ENCODE measurements at regions not wholly inside any gene's neighbourhood (a gene's known extent, or its start where the extent isn't known, plus 50 kb on each side); places are given as distances from the start of the nearest gene placed in this dataset.
"Not testable (repeated sequence)": the region's sequence is repeated elsewhere in the genome, so short reads cannot be mapped to it uniquely, and the experiment has no call there.

GRCh38 chr14:83632375-83632774, 1897.6 kb upstream of the FLRT2 start:
- no peak for DNase-seq

- no peak for DNase-seq
Observed at GRCh38 chr14:83638748-83639504, 1891.0 kb upstream of the FLRT2 start.

DNA sequence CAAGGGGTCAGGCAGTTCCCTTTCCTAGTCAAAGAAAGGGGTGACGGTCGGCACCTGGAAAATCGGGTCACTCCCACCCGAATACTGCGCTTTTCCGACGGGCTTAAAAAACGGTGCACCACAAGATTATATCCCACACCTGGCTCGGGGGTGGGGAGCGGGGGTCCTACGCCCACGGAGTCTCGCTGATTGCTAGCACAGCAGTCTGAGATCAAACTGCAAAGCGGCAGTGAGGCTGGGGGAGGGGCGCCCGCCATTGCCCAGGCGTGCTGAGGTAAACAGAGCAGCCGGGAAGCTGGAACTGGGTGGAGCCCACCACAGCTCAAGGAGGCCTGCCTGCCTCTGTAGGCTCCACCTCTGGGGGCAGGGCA, 1890.5 kb upstream of the FLRT2 start:
- not testable (repeated sequence) for DNase-seq

GRCh38 chr14:83646228-83646627, 1883.7 kb upstream of the FLRT2 start:
- DNase-seq = no peak

GRCh38 chr14:83660597-83660996, 1869.3 kb upstream of the FLRT2 start:
- no peak for DNase-seq

DNA sequence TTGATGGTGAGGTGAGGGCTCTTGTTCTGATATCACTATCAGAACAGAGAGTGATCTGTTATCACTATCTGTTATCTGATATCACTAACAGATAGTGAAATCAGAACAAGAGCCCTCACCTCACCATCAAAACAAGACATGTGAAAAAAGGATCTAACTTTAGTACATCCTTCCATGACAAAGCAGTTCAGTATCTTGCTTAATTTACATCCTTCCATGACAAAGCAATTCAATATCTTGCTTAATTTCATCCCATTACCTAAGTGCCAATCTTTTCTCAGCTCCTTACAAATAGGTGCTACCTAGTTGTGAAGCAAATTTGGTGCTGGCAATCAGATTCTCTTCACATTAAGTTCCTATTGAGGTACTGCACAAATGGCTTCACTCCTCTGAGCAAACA, 1865.6 kb upstream of the FLRT2 start:
- DNase-seq = no peak

DNA sequence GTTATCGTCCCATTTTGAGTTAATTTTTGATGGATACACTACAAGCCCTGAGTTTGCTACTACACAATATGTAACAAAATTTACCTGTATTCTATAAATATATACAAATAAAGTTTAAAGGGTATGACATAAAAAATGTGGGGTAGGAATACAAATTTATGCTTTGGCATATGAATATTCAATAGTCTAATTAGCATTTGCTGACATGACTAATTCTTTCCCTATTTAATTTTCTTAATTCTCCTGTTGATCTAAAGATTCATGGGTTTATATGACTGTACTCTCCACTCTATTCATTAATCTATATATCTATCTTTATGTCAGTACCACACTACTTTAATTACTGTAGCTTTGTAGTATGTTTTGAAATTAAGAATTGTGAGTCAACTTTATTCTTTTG, 1840.7 kb upstream of the FLRT2 start:
- DNase-seq = no peak

- no peak for DNase-seq
Observed at GRCh38 chr14:83697099-83697498, 1832.8 kb upstream of the FLRT2 start.

DNA sequence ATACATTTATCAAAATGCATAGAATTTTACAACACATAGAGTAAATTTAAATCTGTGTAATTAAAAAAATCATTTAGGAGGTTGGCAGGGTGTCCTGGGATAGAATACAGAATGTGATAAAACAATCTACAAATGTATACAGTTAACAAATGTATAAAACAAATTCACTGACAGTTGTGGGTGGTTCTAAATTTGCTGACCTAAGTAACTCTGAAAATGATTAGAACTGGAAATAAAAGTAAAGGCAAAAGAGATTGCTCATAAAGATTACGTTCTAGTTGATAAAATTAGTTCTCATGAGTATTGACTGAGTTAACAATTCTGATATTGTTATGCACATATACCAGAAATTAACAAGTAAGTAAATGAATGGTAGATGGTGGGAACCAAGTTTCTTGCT, 1827.3 kb upstream of the FLRT2 start:
- DNase-seq = no peak

DNA sequence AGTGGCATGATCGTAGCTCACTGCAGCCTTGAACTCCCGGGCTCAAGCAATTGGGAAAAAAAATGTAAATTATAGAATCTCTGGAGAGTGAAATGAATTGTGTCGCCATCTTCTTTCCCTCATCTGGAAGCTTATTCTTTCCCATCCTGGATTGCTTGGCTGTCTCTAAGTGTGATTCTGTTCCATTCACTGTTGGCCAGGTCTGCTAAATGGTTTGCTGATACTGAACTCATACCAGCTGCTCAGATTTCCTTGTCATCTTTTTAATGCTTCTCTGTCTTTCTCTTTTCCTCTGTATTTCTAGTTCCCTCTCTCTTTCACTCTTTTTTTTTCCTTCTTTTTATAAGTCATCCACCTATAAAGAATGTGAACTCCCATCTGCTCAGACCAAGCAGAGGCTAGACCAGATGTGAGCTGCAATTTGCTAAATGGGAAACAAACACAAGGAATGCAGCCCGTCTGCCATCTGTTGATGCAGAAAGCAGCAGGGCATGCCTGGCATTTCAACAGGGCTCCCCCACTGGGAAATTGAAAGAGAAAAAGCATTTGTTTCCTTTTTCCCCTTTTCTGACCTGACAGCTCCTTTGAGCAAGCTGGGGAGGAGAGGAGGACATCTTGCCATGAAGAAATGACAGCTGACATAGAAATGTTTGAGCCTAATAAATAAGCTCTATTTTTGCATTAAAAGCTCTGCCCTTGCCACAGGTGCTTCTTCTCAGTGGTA, 1823.6 kb upstream of the FLRT2 start:
- no peak for DNase-seq

DNA sequence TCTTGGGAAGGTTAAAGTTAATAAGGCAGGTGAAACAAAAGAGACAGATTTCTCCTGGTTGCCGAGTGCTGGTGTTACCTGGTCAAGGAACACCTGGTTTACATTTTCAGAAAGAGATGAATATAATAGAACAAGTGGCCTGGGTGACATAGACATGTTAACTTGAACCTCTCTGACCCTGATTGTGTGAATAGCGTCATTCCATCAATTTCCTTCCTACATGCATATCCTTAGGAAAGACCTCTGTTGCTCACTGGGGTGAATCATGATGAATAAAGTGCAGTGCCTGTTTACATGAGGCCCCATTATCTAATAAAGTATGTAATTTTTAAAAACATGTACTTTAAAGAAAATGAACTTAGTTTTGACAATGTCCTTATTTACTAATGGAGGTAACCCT, 1822.9 kb upstream of the FLRT2 start:
- no peak for DNase-seq

- no peak for DNase-seq
Observed at GRCh38 chr14:83709116-83709515, 1820.8 kb upstream of the FLRT2 start.

- no peak for DNase-seq
Observed at GRCh38 chr14:83711046-83711445, 1818.9 kb upstream of the FLRT2 start.

GRCh38 chr14:83712418-83713129, 1817.4 kb upstream of the FLRT2 start:
- DNase-seq = no peak

- DNase-seq = no peak
Observed at GRCh38 chr14:83713732-83714131, 1816.2 kb upstream of the FLRT2 start.

DNA sequence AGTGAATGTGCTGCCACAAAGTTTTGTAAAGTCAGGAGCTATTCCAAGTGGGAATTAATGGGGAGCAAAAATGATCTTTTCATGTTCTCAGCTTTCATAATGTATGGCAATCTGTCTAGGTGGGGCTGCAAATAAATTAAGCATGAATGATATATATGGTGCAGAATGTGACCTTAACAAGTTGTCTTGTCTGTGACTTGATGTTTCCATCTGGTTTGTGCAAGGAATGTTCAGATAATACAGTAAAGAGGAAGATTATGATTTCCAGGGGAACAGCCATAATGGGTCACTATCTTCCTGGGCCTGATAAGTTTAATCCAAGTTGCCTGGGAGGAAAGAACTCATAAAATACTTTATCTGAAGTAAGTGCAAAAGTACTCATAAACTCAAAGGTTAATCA, 1815.8 kb upstream of the FLRT2 start:
- DNase-seq = no peak

GRCh38 chr14:83719435-83719834, 1810.5 kb upstream of the FLRT2 start:
- DNase-seq = not testable (repeated sequence)

GRCh38 chr14:83733670-83734069, 1796.3 kb upstream of the FLRT2 start:
- DNase-seq = no peak

DNA sequence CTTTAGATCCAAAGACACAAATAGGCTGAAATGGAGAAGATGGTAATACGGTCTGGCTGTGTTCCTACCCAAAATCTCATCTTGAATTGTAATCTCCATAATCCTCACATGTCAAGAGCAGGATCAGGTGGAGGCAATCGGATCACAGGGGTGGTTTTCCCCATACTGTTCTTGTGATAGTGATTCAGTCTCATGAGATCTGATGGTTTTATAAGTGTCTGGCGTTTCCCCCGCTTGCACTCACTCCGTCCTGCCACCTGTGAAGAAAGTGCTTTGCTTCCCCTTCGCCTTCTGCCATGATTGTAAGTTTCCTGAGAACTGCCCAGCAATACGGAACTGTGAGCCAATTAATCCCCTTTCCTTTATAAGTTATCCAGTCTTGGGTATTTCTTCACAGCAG, 1795.5 kb upstream of the FLRT2 start:
- DNase-seq = no peak

- DNase-seq = no peak
Observed at GRCh38 chr14:83741269-83741668, 1788.7 kb upstream of the FLRT2 start.

GRCh38 chr14:83744224-83744623, 1785.7 kb upstream of the FLRT2 start:
- no peak for DNase-seq

DNA sequence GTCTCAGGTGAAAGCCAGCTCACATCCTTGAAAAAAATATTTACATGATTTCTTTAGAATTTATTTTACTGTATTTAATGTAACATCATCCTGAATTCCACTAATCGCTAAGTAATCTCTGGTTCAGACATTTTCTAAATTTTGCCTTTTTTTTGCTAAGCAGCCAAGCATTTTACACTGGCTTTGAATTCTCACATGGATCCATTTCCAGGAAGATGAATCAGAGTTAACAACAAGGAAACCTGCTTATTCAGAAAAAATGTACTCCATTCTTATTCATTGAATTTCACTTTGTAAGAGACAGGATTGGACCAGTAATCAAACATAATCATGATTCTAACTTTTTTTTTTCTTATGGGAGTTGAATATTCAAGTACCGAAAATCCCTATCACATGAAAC, 1785.1 kb upstream of the FLRT2 start:
- DNase-seq = no peak

GRCh38 chr14:83746336-83746735, 1783.6 kb upstream of the FLRT2 start:
- DNase-seq = no peak

DNA sequence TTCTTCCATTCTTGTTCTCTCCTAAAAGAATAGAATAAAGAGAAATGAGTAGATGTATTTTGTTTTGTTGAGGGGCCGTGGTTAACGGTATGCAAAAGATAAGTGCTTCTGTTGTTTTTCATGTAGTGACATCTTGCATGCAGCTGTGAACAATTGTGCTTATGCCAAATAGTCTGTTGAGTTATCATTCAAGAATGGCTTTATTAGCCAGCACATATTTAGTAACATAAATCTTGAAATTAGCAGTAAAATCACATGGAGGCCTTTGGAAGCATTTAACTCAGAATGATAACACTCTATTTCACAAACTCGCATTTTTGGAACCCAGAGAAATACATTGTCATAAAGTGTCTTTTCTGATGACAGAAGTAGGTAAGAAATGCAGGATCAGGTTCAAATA, 1772.0 kb upstream of the FLRT2 start:
- DNase-seq = no peak

Data from inflammatory macrophage (primary cell).